SK-N-MC (cell line): ENCODE measurements at regions not wholly inside any gene's neighbourhood (a gene's known extent, or its start where the extent isn't known, plus 50 kb on each side); places are given as distances from the start of the nearest gene placed in this dataset.

Experiments used
- EZH2 ChIP-seq: fragments of 200-600 bp; sonication (generic); IDR thresholded peaks from one replicate; pipeline ENCODE4 v1.6.1; 2017; ENCODE audit warnings: antibody characterized with exemption
- POLR2AphosphoS5 ChIP-seq: IDR thresholded peaks from 2 replicates; pipeline ENCODE4 v1.6.1; 2012; ENCODE audit warnings: mild to moderate bottlenecking, low read depth, low read length, borderline replicate concordance

DNA sequence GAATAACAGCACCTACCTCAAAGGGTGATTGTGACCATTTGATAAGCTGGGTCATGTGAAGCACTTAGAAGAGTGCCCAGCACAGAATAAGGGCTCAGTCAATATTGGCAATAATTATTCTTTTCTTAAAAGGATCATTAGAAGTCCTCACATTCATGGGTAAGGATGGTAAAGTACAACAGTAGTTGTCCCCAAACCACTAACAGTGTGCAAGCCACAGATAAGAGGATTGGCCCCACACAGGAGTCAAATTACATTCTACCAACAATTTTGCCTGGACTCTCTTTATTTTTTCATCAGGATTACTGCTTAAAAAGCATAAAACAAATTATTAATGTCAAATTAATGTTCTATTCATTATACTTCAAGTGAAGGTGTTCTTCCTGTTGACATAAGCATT is 271.5 kb upstream of the PDGFD start:
- TF ChIP-seq EZH2: no peak
- no peak for TF ChIP-seq POLR2AphosphoS5
